Coronary artery (tissue), 2 donors: ENCODE measurements at regions not wholly inside any gene's neighbourhood (a gene's known extent, or its start where the extent isn't known, plus 50 kb on each side); places are given as distances from the start of the nearest gene placed in this dataset.

Source experiments
- DNase-seq: peaks from one replicate; pipeline ENCODE4 v3.0.0-alpha.2; 2017; ENCODE audit warnings: low spot score
- H3K27ac ChIP-seq, 2 donors: fragments of 200-600 bp; sonication (generic); one replicate each; pipeline ENCODE4 v1.5.1; 2016 to 2019
- H3K4me3 ChIP-seq: fragments of 200-600 bp; sonication (generic); 2 replicates; pipeline ENCODE4 v1.5.1; 2016; ENCODE audit warnings: mild to moderate bottlenecking, moderate library complexity
- TF ChIP-seq, protein P1 (sequence below): fragments of 200-600 bp; sonication (generic); IDR thresholded peaks from one replicate; pipeline ENCODE4 v1.5.1; 2019; ENCODE audit warnings: antibody characterized with exemption

DNA sequence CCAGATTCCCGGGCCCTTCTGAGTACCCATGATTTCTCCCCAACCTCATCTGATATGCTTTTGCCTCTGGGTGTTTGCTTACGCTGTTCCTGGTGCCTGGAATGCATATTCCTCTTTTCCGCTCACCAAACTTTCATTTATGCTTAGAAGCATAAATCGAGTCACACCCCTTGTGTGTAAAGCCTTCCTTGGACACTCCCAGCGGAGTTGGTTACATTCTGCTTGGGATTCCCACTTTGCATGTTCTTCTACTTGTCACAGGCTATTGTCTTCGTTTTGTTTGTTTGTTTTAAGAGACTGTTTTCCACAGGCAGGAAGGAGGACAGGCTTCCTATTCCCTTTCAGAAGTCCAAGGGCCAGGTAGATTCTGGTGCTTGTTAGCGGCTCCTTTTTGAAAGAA lies 76.5 kb downstream of the SEC61B start:
- no peak overlapping the region for H3K27ac ChIP-seq
- TF ChIP-seq, protein P1, sequence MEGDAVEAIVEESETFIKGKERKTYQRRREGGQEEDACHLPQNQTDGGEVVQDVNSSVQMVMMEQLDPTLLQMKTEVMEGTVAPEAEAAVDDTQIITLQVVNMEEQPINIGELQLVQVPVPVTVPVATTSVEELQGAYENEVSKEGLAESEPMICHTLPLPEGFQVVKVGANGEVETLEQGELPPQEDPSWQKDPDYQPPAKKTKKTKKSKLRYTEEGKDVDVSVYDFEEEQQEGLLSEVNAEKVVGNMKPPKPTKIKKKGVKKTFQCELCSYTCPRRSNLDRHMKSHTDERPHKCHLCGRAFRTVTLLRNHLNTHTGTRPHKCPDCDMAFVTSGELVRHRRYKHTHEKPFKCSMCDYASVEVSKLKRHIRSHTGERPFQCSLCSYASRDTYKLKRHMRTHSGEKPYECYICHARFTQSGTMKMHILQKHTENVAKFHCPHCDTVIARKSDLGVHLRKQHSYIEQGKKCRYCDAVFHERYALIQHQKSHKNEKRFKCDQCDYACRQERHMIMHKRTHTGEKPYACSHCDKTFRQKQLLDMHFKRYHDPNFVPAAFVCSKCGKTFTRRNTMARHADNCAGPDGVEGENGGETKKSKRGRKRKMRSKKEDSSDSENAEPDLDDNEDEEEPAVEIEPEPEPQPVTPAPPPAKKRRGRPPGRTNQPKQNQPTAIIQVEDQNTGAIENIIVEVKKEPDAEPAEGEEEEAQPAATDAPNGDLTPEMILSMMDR = no peak
- no peak for DNase-seq
- H3K4me3 ChIP-seq = no peak overlapping the region

DNA sequence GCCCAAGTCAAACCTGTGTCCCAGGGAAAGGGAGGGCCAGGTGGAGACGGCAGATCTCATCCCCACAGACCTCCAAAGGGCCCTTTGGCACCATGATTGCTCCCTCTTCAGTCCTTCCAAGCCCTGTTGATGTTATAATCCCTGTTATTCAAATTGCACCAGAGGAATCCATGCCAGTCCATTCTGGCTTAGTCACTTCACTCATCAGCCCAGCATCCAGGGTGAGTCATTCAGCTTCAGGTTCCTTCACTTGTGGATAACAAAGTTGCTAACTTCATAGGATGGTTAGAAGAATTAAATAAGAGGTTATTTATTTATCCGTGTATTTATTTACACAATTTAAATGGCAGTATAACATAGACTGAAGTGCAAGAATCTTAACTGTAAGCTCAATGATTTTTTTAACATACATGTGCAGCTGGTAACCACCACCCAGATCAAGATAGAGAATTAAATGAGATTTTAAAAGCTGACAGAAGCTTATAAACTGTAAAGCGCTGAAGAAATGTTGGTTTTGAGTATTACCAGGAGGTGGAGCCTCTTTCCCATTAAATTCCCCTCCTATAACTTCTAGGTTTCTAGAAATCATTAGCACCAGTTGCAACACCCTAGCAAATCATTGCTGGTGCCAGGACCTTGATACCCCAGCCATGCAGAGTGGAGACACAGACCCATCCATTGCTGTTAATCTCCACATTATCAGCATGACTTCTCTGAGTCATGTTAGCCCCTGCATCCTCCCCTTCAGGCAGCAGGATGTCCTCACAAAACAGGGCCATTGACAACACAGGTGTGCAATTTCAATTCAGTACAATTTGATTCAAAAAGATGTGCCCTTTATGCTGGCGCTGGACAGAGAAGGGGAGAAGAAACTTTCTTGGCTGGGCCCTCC lies 77.4 kb downstream of the SEC61B start:
- Histone ChIP-seq H3K4me3 (no peak overlapping the region), H3K27ac (no peak overlapping the region)
- TF ChIP-seq, protein P1 = no peak
- DNase-seq = no peak

DNA sequence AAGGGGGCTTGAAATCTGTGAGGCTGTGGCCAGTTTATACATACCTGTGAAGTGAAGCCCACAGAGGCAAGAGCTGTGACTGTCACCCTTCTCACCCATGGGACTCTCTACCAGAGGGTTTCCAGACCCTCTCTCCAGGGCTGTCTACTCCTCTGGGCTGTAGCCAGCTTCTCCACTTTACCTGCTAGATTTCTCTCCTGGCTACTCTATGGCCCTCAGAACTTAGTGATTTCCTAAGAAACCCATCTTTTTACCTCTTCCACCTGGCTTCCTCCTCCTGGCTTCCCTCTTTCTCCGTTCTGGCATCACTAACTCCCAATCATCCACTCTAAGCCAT lies 78.0 kb downstream of the SEC61B start:
- DNase-seq = no peak
- TF ChIP-seq, protein P1 = no peak
- Histone ChIP-seq H3K4me3 (no peak overlapping the region), H3K27ac (no peak overlapping the region)

DNA sequence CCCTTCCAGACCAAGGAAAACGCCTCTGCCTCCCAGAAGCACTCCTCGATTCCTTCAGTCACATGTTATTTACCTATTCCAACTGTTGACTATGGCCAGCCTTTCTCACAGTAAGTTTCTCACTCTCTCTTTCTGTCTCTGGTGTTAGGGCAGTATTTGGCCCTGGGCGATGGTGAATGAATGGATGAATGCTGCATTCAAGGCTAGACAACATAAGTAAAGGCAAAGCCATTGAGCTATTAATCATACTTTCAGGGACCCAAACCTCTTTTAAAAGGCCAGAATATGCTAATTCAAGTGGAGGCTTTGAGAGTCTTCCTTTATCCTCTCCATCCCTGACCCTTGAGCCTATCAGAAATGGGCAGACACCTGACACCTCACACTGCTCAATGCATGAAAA lies 78.5 kb downstream of the SEC61B start:
- H3K4me3 ChIP-seq = no peak overlapping the region
- DNase-seq = no peak
- TF ChIP-seq, protein P1 = no peak

DNA sequence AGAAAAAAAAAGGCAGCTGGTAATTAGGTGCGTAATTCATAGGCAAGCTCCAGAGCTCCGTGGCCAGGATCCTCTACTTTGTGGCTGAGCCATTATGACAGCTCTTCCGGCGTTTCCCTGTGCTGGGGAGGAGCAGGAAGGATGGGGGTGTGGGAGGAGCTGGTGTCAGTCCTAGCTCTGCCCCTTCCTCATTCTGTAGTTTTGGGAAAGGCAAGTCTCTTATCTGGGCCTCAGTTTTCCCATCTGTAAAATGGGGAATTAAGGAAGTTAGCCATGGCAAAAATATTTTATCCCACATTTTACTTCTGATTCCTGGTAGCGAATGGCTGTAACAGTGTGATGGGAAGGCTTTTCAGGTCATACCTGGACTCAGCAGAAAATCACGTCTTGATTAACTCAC lies 81.1 kb downstream of the SEC61B start:
- DNase-seq = no peak
- H3K4me3 ChIP-seq = no peak overlapping the region
- TF ChIP-seq, protein P1 = no peak
- H3K27ac ChIP-seq = no peak overlapping the region

More for the DNA sequence above, 78.5 kb downstream of the SEC61B start:
- no peak overlapping the region for H3K27ac ChIP-seq

DNA sequence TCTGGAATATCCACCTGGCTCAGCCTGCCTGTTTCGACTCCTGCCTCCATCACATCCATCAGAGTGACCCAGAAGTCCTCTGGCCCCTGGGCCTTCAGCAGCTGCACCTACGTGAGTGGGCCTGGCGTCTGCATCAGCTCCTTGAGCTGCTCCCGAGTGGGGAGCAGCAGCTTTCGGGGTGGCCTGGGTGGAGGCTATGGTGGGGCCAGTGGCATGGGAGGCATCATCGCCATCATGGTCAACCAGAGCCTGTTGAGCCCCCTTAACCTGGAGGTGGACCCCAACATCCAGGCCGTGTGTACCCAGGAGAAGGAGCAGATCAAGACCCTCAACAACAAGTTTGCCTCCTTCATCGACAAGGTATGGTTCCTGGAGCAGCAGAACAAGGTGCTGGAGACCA lies 83.0 kb downstream of the SEC61B start:
- TF ChIP-seq, protein P1 = no peak
- H3K4me3 ChIP-seq = no peak overlapping the region
- DNase-seq = no peak
- no peak overlapping the region for H3K27ac ChIP-seq
